Activated CD8-positive, alpha-beta memory T cell treated with anti-CD3 and anti-CD28 coated beads, Interleukin-2, amount 50 U/mL, for 24 hours (primary cell): ENCODE measurements at regions not wholly inside any gene's neighbourhood (a gene's known extent, or its start where the extent isn't known, plus 50 kb on each side); places are given as distances from the start of the nearest gene placed in this dataset.
"Not testable (repeated sequence)": the region's sequence is repeated elsewhere in the genome, so short reads cannot be mapped to it uniquely, and the experiment has no call there.

ENCODE experiments used
- DNase-seq: peaks from one replicate; pipeline ENCODE4 v3.0.0-alpha.2; 2020; ENCODE audit errors: extremely low read depth

DNA sequence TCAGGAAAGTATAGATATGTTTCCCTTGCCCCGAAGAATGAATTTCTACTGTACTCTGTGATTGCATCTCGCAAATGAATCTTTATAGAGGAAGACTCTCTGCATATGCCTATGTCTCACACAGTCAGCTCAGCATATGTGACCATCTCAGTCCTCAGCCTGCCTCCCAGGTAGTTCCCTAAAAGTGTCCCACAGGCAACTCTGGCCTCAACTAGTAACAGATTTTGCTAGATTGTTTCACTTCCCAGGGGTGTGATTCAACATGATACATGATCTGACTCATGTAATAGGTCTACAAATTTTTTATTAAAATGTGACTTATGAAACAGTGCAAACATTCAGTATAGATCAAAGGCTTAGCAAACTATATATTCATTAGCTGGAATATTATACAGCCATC, 296.6 kb upstream of the CRIM1 start:
- no peak for DNase-seq

DNA sequence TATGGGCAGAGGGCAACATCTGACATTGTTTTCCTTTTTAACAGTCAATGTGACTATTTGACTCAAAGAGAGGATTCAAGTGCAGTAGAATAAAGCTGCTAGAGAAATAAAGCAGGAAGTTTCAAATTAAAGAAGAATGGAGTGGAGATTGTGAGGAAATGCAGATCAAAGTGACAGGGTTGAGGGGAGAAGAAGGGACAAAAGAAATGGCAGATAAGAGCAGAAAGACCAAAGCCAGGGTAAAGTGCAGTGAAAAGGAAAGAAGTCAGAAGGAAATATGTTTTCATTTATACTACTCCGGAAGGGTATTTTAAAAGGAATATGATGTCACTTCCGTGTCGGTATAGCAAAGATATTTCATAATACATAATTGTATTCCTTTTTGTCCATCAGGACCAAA, 297.5 kb upstream of the CRIM1 start:
- no peak for DNase-seq

DNA sequence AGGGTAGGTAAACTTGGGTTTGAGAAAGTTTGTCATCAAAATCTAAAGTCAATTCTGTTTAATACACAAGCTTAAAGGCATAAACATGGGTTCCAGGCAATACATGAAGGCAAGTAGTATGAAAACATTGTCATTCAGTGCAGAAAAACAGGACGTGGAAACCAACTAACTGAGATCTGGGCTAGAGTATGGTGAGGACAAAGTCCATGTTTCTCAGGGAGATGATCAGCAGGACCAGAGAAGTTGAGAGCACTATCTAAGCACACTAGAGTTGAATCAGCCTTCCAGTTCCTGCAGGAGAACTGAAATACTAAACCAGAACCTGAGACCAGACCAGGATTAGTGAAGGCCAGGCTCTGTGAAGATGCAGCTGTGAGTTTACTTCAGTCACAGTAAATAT, 302.8 kb upstream of the CRIM1 start:
- no peak for DNase-seq

DNA sequence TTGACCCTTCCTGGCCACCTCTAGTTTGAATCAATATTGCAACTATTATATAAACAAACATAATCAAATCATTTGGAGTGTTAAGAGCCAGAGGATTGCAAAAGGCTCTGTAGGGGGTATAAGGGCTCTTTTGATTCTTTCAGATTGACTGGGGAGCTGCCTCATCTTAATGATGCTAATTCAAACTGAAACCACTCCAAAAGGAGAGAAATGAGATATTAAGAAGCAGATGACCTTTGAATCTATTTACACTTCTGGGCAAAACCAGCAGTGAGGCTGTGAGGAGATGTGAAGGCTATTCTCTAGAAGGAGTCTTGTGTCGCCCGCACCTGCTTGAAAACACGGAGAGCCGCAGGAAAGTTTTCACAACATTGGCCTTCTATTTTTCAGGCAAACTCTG, 311.2 kb upstream of the CRIM1 start:
- DNase-seq, result no peak

DNA sequence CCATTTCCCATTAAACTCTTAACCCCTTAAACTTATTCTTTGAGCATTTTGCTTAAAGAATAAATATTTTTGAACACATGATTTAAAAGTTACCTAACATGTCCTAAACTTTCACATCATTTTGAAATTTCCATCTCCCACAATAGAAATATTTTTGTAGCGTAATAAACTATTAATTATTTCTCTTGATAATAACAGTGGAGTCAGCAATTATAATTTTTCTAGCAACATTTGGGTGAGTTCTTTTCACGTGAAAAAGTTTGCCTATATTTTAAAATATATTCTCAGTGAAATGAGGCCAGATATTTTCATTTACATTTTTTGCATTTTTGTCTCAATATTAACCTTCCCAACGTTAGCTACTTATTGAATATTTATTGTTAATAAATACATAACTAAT, 320.4 kb upstream of the CRIM1 start:
- DNase-seq, result no peak

DNA sequence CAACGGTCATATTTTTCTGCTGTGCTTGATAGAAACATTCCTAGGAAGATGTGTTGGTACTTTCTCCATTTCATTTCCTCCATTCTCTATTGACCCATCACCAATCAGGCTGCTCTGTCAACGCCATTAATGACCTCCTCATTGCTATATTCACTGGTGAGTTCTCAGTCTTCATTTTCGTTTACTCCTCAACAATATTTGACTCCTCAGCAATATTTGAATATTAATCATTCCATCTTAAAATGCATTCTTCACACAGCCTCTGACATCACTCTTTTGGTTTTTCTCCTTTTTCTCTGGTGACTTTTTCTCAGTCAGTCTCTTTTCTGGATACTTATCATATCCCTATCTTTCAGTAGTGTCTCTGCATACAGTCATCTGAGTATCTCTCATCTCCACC, 323.5 kb upstream of the CRIM1 start:
- DNase-seq, result no peak

DNA sequence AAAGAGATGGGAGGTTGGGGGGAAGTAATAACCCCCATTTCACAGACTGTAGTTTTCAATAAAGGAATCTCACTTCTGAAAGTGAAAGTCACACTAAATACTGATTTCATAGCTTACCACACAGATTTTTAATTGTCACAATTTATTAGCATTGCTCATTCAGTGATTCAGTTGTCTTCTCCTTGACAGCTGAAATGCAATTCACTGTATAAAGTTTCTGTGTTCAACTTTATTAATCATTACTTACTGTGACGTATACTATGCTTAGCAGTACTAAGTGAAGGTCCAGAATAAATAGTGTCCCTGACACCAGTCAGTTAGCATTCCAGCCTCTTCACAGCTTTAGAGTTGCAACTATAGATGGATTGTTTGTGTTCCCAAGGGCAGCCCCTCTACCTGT, 324.1 kb upstream of the CRIM1 start:
- DNase-seq, result no peak

DNA sequence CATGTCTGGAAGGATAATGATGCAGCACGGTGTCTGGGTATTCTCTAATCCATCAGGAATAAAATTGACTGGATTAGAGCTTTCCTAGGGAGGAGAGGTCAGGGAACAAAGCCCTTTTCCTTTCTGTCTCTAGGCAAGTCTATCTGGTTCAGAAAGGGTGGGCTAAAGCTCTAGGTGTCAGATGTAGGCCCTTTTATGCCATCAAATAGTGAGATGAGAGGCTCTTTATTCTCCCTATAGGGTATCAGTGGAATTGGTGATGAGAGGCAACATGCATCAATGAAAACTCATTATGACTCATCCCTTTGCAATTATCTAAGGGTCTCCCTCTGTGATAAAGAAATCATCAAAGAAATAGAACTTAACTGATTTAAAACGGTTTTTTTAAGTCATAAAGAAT, 328.0 kb upstream of the CRIM1 start:
- DNase-seq, result no peak

DNA sequence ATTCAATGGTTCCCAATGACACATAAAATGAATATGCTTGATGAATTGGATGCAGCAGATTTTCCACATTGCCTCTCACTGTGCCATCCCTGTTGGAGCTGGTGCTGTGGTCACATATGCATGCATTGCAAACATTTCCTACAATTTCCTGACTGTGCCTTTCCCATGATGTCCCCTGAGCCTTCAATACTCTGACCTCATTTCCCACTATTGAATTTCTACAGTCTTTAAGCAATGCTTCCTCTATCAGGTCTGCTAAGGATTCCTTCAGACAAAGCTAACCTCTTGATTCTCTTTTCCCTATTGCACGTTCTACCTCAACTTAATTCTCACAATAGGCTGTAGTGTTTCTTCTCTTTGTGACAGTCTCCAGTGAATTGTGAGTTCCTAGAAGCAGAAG, 342.5 kb upstream of the CRIM1 start:
- no peak for DNase-seq

DNA sequence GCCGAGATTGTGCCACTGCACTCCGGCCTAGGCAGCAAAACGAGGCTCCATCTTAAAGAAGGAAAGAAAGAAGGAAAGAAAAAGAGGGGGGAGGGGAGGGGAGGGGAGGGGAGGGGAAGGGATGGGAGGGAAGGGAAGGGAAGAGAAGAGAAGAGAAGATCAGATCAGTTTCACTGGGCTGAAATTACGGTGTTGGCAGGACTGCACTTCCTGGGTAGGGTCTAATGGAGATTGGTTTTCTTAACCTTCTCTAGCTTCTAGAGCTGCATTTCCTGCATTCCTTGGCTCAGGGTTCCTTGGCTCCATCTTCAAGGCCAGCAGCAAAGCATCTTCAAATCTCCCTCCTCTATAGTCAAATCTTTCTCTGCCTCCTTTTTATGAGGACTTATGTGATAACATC, 349.1 kb upstream of the CRIM1 start:
- DNase-seq, result no peak

DNA sequence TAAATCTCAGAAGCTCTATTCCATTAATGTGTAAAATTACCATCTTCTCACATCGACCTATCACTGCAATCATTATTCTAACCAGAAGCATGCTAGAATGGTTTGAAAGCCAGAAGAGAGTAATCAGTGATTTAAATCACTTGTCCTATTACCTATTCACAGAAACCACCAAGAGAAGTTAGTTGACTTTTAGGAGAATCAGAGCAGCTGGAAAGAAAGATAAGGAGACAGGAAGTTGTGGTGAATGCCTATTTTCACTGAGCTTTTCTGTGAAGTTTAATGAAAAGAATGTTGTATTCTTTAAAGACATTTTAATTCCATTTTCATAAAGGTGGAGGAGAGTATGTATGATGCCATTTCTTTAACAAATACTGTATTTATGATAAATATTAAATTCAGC, 352.6 kb upstream of the CRIM1 start:
- DNase-seq, result no peak

DNA sequence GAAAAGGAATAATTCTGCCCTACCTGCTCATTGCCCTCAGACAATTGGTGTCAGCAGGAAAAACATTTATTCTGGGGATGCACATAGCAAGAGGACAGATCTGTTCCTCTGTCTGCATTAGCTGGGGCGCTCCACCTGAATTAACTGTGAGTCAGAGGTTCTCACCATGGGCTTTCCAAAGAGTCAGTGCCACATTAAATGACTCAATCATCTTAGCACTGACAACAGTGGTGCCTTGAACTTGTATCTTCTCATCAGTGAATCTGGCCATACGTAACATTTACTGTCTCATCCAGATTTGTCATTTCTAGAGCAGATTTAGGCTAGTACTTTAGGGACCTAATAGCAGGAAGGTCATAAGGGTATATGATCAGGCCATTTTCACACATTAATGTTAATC, 358.1 kb upstream of the CRIM1 start:
- DNase-seq, result no peak

DNA sequence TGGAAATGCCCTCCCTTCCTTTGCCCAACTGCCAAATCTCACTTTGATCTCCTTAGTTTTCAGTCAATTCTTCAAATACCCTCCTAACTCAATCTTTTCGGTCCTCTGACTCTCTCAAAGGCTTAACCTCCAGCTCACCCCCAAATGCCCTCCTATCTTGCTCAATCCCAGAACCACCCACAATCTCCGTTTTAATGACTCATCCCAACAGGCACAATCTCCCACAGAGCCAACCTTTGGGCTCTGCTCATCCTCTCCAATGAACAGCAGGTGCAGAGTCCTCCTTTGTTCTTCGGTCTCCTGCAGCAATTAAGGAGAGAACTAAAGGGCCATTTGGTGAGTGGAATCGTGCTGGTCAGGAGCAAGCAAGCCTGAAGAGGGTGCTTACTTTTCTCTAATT, 366.1 kb upstream of the CRIM1 start:
- DNase-seq, result no peak

DNA sequence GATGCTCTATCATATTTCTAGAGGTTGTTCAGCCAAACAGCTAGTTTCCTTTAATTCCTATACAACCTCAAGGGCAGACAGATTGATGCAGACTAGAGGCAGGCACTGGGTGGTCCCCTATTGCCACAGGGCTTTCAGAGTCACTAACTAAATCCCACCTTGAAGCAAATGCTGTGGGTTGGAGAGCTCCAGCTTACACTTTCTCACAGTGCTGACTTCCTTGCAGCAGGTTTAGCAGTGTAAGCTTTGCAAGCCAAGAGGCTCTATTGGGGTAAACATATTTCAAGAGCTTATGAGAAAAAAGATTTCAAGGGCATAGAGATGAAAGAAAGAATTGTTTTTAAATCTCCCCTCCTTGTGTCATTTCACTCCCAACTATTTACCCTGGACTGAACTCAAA, 366.5 kb upstream of the CRIM1 start:
- no peak for DNase-seq

DNA sequence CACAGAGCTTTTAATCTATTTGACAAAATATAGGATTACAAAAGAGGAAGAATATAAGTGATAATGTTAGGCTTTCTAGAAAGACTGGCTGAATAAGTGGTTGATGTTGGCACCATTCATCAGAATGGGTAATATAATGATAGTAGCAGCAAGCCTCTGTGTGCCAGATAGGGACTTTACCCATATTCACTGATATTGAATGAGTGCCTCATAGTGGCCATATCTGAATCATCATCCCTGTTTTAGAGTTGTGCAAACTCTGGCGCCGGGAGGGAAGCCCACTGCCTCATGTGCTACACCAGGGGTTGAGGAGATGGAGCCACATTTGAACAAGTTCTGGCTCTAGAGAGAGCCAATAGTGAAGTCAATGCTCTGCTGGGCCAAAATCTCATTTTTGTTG, 368.7 kb upstream of the CRIM1 start:
- DNase-seq, result no peak

DNA sequence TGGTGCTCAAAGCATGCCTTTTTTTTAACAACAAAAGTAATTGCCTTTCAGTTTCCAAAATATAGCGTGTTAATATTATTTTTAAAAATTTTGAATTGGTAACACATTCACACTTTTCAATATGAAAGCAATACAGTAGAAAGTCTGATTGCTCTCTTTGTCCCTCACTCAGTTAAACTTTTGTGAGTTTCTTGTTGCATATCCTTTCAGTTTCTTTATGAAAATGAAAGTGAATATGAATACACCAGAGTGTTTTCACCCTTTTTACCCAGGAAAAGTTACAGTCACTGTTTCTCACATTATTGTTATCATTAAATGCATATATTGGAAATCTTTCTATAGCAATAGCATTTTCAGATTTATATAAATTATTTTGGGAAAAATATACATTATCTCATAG, 377.4 kb upstream of the CRIM1 start:
- DNase-seq, result no peak

DNA sequence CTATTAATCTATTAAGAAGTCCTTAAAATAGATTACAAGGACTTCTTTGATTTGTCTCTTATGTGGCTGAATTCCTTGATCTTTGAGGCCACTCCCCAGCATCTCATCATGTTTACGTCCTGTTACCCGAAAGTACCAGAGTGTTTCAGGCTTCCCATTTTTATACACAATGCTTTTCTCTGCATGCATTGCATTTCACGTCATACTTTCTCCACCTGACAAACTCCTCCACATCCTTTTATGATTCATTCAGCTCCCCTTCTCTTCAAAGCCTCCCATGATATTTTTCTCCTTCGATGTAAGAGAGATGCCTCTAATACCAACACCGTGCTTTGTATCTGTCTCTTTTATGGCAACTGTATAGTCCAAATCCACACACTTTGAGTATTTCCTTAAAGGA, 379.0 kb upstream of the CRIM1 start:
- no peak for DNase-seq

DNA sequence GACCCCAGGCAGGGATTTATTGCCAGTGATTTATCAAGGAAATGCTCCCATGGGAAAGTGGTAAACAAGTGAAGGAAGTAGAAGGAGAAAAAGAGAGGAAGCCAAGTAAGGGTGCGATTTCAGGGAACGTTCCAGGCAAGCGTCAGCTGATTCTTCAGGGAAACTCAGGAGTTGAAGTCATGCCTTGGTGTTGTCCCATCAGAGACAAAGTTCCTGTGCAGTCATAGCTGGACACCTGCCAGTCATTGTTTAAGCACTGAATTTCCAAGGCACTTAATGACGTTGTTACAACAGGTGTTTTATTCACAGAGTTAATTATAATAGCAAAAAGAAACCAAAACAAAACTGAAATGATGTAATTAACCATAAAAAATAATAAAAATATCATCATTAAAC, 381.8 kb upstream of the CRIM1 start:
- no peak for DNase-seq

DNA sequence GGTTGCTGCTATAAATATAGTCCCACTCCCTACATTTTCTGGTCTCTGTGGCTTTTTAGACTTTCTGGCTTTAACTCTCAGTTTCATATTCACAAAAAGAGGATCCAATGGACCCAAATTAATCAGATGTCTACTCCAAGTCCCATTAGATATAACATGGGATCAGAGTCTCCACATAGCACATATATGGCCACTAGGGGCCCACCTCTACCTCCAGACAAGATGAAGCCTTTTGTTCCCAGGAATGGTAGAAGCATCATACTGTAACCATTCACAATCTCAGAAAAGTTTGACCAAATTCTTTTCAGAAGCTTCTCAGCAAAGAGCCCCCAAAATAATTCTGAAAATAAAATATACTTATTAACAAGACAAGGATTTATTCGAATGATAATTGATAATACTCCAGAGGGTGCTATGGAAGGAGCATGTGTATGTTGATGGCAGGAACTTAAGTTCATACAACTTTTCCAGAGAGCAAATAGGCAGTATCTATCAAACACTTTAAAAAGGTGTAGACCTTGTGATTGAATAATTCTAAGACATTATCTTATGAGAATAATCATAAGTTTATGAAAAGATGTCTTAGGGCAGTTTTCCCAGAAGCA, 382.3 kb upstream of the CRIM1 start:
- DNase-seq, result no peak

DNA sequence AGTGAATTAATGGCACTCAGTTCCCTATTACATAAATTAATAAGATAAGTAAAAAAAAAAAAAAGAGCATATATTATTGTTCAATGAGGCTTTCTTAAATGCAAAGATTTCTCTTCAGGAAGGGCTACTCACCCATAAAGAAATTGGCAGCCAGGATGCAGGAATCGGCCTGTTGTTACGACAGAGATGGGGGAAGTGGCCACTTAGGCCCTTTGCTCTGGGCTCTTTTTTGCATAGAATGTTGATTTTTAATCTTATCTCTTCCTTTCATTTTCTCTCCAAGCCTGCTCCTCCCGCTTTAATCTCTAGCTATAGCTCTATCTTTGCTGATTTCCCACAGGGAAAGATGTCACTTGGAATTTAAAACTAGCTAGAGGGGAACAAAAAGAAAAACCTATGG, 391.8 kb upstream of the CRIM1 start:
- no peak for DNase-seq

DNA sequence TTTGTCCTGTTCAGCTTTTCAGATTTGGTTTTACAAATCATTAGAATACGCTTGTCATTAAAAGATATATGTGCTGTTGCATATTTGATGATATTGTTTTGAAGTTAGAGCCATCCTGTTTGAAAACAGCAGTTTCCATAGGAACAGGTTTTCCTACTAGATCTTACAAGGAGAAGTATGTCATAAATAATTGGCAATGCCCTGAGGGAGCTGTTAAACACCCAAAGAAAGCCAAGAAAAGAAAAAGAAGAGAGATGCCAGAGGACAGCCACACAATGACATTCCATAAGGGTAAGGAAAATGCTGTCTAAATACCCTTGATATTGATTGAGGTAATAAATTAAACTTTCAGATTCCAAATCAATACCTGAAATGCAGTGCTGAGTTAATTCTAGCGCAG, 392.2 kb upstream of the CRIM1 start:
- DNase-seq, result no peak

DNA sequence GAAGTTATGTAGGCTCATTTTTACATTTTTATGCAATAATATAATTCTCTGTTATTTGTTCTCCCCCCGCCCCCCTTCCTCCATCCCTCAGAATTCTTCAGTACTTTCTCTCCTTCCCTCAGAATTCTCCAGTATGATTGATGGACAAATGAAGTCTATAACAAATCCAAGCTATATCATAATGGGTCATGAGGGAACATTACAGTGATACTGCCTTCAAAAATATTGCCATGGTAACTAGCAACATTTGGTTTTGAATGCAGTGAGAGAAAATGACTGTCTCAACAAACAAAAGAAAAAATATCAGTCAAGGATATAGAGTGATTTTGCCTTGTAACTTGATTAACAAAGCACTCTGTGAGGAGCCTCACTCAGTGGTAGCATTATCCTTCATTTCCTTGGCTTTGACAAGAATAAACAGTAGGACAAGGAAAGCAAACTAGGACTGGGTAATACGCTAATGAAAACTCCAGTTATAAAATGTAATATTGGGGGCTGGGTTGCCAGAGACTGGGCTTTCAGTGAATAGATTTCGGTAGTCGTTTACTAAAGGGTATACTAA, 392.9 kb upstream of the CRIM1 start:
- no peak for DNase-seq

DNA sequence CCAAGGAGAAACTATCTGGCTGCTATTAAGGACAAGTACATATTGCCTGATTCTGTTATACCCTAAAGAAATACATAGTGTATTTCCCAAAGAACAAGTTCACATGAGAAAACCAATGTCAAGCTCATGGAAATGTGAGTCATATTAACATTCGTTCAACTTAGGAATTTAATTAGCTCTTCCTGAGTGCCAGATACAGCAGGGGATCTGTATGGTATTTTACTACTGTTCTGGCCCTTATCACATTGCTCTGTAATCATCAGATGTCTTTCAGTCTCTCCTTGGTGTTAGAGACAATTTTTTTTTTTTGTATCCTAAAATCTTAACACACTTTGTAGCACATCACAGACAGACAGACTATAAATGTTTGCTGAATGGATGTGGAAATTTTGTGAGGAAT, 395.0 kb upstream of the CRIM1 start:
- DNase-seq, result no peak

DNA sequence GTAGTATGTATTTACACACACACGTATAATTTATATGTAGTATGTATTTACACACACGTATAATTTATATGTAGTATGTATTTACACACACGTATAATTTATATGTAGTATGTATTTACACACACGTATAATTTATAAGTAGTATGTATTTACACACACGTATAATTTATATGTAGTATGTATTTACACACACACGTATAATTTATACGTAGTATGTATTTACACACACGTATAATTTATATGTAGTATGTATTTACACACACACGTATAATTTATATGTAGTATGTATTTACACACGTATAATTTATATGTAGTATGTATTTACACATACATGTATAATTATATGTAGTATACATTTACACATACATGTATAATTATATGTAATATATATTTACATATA, 398.5 kb upstream of the CRIM1 start:
- not testable (repeated sequence) for DNase-seq

DNA sequence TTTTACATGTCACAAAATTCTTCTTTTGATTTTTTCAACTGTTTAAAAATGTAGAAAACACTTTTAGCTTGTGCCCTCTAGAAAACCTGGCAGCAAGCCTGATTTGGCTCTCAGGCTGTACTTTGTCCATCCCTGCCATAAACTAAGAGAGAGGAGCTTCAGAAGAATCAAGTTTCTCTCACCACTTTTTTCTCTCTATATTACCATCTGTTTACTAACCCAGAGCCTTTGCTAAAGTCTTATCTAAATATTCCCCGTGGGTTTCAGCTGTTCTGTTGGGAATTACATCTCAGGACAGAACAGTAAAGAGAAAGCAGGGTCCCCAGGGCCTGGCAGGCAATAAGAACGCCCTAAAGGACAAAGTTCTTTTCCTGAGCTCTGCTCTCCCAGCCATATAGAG, 409.1 kb upstream of the CRIM1 start:
- no peak for DNase-seq
